ENCODE measurements at regions not wholly inside any gene's neighbourhood (a gene's known extent, or its start where the extent isn't known, plus 50 kb on each side); places are given as distances from the start of the nearest gene placed in this dataset.
"Not testable (repeated sequence)": the region's sequence is repeated elsewhere in the genome, so short reads cannot be mapped to it uniquely, and the experiment has no call there.

DNA sequence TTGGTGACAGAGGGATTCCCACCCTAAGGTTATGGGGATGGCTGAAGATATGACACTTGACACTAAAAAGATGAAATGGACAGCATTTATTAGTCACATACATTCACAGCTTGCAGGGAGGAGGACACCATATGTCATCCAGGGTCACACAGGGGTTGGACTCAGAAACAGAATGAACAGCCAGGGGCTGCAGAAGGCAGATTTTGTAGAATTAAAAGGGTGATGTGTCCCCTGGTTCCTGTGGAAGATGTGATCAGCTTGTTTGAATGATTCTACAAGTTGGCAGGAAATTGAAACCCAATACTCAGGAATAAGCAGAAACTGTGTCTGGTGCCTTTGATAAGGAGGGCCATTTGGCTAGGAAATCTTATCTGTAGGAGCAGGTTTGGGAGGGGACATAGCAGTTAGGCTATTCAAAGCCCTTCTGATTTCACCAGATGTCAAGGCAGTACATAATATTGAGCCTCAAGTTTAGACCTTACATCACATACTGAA lies 102.3 kb upstream of the GRIN3A start:
- peak; percentile 97 for DNase-seq

DNA sequence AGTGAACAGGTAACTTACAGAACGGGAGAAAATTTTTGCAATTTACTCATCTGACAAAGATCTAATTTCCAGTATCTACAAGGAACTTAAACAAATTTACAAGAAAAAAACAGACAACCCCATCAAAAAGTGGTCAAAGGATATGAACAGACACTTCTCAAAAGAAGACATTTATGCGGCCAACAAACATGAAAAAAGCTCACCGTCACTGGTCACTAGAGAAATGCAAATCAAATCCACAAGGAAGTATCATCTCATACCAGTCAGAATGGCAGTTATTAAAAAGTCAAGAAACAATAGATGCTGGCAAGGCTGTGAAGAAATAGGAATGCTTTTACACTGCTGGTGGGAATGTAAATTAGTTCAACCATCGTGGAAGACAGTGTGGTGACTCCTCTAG lies 100.5 kb upstream of the GRIN3A start:
- DNase-seq: not testable (repeated sequence)

- no peak for DNase-seq
Measured at GRCh38 chr9:101836021-101836420, 97.6 kb upstream of the GRIN3A start.

GRCh38 chr9:101832486-101832885 lies 94.0 kb upstream of the GRIN3A start:
- no peak for DNase-seq

- DNase-seq: not testable (repeated sequence)
Measured at GRCh38 chr9:101821450-101821849, 83.0 kb upstream of the GRIN3A start.

DNA sequence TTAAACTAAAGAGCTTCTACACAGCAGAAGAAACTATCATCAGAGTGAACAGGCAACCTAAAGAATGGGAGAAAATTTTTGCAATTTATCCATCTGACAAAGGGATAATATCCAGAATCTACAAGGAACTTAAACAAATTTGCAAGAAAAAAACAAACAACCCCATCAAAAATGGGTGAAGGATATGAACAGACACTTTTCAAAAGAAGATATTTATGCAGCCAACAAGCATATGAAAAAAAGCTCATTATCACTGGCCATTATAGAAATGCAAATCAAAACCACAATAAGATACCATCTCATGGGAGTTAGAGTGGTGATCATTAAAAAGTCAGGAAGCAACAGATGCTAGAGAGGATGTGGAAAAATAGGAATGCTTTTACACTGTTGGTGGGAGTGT lies 82.5 kb upstream of the GRIN3A start:
- DNase-seq: not testable (repeated sequence)

- no peak for DNase-seq
Measured at GRCh38 chr9:101814064-101814463, 75.6 kb upstream of the GRIN3A start.

DNA sequence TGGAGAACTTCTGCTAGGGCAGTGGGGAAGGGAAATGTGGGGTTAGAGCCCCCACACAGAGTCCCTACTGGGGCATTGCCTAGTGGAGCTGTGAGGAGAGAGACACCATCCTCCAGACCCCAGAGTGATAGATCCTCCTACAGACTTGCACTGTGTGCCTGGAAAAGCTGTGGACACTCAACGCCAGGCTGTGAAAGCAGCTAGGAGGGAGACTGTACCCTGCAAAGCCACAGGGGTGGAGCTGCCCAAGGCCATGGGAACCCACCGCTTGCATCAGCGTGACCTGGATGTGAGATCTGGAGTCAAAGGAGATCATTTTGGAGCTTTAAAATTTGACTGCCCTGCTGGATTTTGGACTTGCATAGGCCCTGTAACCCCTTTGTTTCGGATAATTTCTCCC lies 69.4 kb upstream of the GRIN3A start:
- not testable (repeated sequence) for DNase-seq

DNA sequence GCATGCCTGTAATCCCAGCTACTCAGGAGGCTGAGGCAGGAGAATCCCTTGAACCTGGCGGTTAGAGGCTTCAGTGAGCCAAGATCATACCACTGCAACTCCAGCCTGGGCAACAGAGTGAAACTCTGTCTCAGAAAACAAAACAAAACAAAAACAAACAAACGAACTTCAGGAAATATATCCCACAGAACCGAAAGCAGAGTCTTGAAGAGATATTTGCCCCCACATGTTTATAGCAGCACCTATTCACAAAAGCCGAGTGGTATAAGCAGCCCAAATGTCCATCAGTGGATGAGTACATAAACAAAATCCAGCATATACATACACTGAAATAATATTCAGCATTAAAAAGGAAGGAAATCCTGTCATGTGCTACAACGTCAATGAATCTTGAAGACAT lies 57.6 kb upstream of the GRIN3A start:
- DNase-seq: no peak

DNA sequence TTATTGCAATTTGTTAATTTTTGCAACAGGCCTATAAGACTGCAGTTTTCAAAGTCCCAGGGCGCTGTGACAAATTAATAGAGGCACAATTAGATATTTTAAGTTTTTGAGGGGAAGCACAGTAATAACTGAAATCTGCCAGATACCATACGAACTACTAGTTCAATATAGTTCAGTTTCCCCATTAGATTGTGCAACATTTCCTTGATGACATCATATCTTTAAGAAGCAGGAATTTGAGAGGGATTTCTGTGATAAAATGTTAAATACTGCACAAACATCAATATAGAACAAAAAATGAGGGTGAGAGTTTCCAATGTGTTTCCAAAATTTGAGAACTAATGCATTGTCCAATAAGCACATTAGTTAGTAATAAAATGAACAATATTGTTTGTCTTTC lies 56.7 kb upstream of the GRIN3A start:
- DNase-seq: no peak

DNA sequence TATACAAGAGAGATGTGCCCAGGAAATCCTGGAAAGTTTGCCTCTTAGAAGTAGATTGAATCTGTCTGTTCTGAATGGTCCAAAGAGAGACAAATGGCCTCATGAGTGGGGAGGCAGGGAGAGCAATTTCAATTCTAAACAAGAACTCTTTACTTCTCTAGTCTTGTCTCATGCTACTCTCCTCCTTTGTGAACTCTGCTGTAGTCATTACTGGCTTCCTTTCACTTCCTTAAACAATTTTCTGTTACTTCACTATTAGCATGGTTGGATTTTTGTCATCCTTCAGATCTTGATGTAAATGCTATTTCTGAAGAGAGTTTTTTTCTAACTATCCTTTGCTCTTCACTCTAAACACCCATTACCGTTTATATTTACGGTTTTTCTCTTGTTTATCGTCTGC lies 54.0 kb upstream of the GRIN3A start:
- no peak for DNase-seq

- DNase-seq: peak; percentile 83
Measured at GRCh38 chr9:101791938-101792337, 53.5 kb upstream of the GRIN3A start.

DNA sequence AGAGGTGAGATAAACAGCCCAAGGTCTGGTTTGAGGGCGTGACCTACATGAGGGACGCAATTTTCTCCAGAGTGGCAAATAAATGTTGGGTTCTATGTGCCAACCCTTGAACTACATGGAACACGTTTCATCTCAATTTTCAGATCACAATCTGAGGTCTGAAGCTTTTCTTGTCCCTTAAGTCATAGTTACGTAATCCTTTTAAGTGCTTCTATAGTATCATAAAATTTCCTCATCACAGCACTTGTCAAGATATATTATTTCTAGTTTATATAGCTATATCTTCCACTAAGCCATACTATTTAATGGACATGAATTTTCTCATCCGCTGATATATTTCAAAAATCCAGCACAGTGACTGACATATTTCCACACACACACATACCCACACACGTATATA lies 53.1 kb upstream of the GRIN3A start:
- DNase-seq: peak; percentile 10

Data from hematopoietic multipotent progenitor cell treated with erythropoietin and hydrocortisone succinate and interleukin-3 and kit ligand, for 4 days (in vitro differentiated cells).